HCT116 (cell line): ENCODE measurements at regions not wholly inside any gene's neighbourhood (a gene's known extent, or its start where the extent isn't known, plus 50 kb on each side); places are given as distances from the start of the nearest gene placed in this dataset.

Source experiments
- ATAC-seq: fragments of 200-7000 bp; cut with Tn5 transposase; 2 replicates; pipeline ENCODE4 v1.9.1; 2020; ENCODE audit warnings: mild to moderate bottlenecking, moderate library complexity
- BruUV-seq: library from RNA; stranded (reverse); fragments of 400-500 nt; replicated peaks from 2 replicates; lab custom pipeline; 2021; lab: Mats Ljungman, UMichigan
- CTCF ChIA-PET: fragments of 300-600 bp; sonication (Branson Sonifier 250); formaldehyde crosslinking; loops from one replicate; lab custom pipeline; 2021; ENCODE audit warnings: antibody characterized with exemption; lab: Charles Lee
- POLR2A ChIA-PET: fragments of 300-600, 350-600 bp; sonication (Branson Sonifier 250); formaldehyde crosslinking; loops from one replicate; lab custom pipeline; 2021; ENCODE audit warnings: antibody characterized with exemption; lab: Charles Lee
- RAD21 ChIA-PET, 2 experiments: fragments of 300-600 bp; sonication (Branson Sonifier 250); formaldehyde crosslinking; loops; one replicate each; lab custom pipeline; 2023; ENCODE audit warnings: low total read pairs in 2 of 2; ENCODE audit not compliant: uncharacterized antibody in 2 of 2, unreplicated experiment in 2 of 2, low non-redundant PET in 1 of 2; lab: Charles Lee
- DNase-seq: peaks from one replicate; pipeline ENCODE4 v3.0.0-alpha.2; 2010; ENCODE audit warnings: low read depth, low spot score
- H2AFZ ChIP-seq: fragments of 200-600 bp; shearing (Covaris generic), sonication (generic); 2 replicates; pipeline ENCODE4 v1.6.1; 2017; ENCODE audit warnings: low read depth, mixed run types, mixed read lengths, antibody characterized with exemption, low read length; ENCODE audit not compliant: poor library complexity, severe bottlenecking
- H3K27ac ChIP-seq: 2 replicates; pipeline ENCODE4 v1.5.1; 2012; ENCODE audit warnings: low read depth, low read length
- H3K27me3 ChIP-seq: fragments of 200-600 bp; sonication (generic); 2 replicates; pipeline ENCODE4 v1.6.1; 2016; ENCODE audit warnings: mixed run types, low read length, mixed read lengths; ENCODE audit not compliant: insufficient read depth
- H3K36me3 ChIP-seq, 2 experiments: fragments of 200-500 bp in 1 of 2; fragments of 200-600 bp in 1 of 2; sonication (Bioruptor generic) in 1 of 2; sonication (generic) in 1 of 2; 2 replicates each; pipeline versions ENCODE4 v1.5.1 to v1.6.1; 2014 to 2016; ENCODE audit warnings: low read length in 2 of 2, inconsistent platforms in 1 of 2, mixed read lengths in 1 of 2, mixed run types in 1 of 2; ENCODE audit not compliant: insufficient read depth in 2 of 2, control insufficient read depth in 1 of 2
- H3K4me1 ChIP-seq, 2 experiments: fragments of 200-600 bp in 1 of 2; sonication (generic) in 1 of 2; 2 replicates each; pipeline versions ENCODE4 v1.5.1 to v1.6.1; 2012 to 2017; ENCODE audit warnings: low read length in 2 of 2, inconsistent platforms in 1 of 2, mild to moderate bottlenecking in 1 of 2, mixed read lengths in 1 of 2, mixed run types in 1 of 2, moderate library complexity in 1 of 2; ENCODE audit not compliant: insufficient read depth in 2 of 2, control insufficient read depth in 1 of 2
- H3K4me2 ChIP-seq: fragments of 200-600 bp; sonication (generic); 2 replicates; pipeline ENCODE4 v1.6.1; 2017; ENCODE audit warnings: mixed run types, low read length, mixed read lengths
- H3K4me3 ChIP-seq, 2 experiments: fragments of 200-600 bp in 1 of 2; sonication (generic) in 1 of 2; replicated peaks in 1 of 2; 2 replicates each; pipeline ENCODE4 v1.5.1; 2011 to 2016; ENCODE audit warnings: low read length in 2 of 2, control low read depth in 1 of 2, low read depth in 1 of 2, mild to moderate bottlenecking in 1 of 2, mixed read lengths in 1 of 2, mixed run types in 1 of 2
- H3K79me2 ChIP-seq: fragments of 200-600 bp; sonication (generic); 2 replicates; pipeline ENCODE4 v1.6.1; 2017; ENCODE audit warnings: mild to moderate bottlenecking, mixed run types, low read length, moderate library complexity, mixed read lengths; ENCODE audit not compliant: insufficient read depth
- H3K9ac ChIP-seq: fragments of 200-600 bp; sonication (generic); 2 replicates; pipeline ENCODE4 v1.6.1; 2016; ENCODE audit warnings: low read length, mixed read lengths
- H3K9me2 ChIP-seq: fragments of 200-600 bp; sonication (generic), shearing (Covaris generic); 2 replicates; pipeline ENCODE4 v1.6.1; 2017; ENCODE audit warnings: mixed run types, mild to moderate bottlenecking, moderate library complexity; ENCODE audit not compliant: insufficient read depth
- H3K9me3 ChIP-seq, 2 experiments: fragments of 200-500 bp in 1 of 2; fragments of 200-600 bp in 1 of 2; sonication (Bioruptor generic) in 1 of 2; sonication (generic) in 1 of 2; 2 replicates each; pipeline ENCODE4 v1.6.1; 2014 to 2017; ENCODE audit warnings: low read length in 2 of 2, mixed read lengths in 2 of 2, inconsistent platforms in 1 of 2, low read depth in 1 of 2, mild to moderate bottlenecking in 1 of 2, mixed run types in 1 of 2, moderate library complexity in 1 of 2; ENCODE audit not compliant: control insufficient read depth in 1 of 2, insufficient read depth in 1 of 2
- H4K20me1 ChIP-seq: fragments of 200-600 bp; sonication (generic), shearing (Covaris generic); 2 replicates; pipeline ENCODE4 v1.6.1; 2017; ENCODE audit warnings: mixed run types, mild to moderate bottlenecking, moderate library complexity; ENCODE audit not compliant: insufficient read depth
- CBX3 ChIP-seq: IDR thresholded peaks from 2 replicates; pipeline ENCODE4 v1.6.1; 2012; ENCODE audit warnings: low read depth
- CEBPB ChIP-seq: IDR thresholded peaks from 2 replicates; pipeline ENCODE4 v1.6.1; 2012; ENCODE audit warnings: low read depth
- EGR1 ChIP-seq: IDR thresholded peaks from 2 replicates; pipeline ENCODE4 v1.6.1; 2012; ENCODE audit warnings: low read depth
- ELF1 ChIP-seq: IDR thresholded peaks from 2 replicates; pipeline ENCODE4 v1.6.1; 2012; ENCODE audit warnings: low read depth, borderline replicate concordance
- EZH2 ChIP-seq: fragments of 200-600 bp; sonication (generic); IDR thresholded peaks from 2 replicates; pipeline ENCODE4 v1.6.1; 2017; ENCODE audit warnings: antibody characterized with exemption, mixed run types
- EZH2phosphoT487 ChIP-seq: fragments of 200-600 bp; IDR thresholded peaks from 2 replicates; pipeline ENCODE4 v1.6.1; 2018; ENCODE audit warnings: antibody characterized with exemption, borderline replicate concordance
- FOSL1 ChIP-seq: IDR thresholded peaks from 2 replicates; pipeline ENCODE4 v1.6.1; 2012; ENCODE audit warnings: low read depth
- JUND ChIP-seq: IDR thresholded peaks from 2 replicates; pipeline ENCODE4 v1.6.1; 2012
- POLR2AphosphoS5 ChIP-seq: IDR thresholded peaks from 2 replicates; pipeline ENCODE4 v1.6.1; 2011; ENCODE audit warnings: mild to moderate bottlenecking, low read depth, low read length, moderate library complexity
- SIN3A ChIP-seq: IDR thresholded peaks from 2 replicates; pipeline ENCODE4 v1.6.1; 2012; ENCODE audit warnings: low read depth
- SP1 ChIP-seq: IDR thresholded peaks from 2 replicates; pipeline ENCODE4 v1.6.1; 2012; ENCODE audit warnings: low read depth
- TCF7L2 ChIP-seq: IDR thresholded peaks from 2 replicates; pipeline ENCODE4 v1.7.0; 2011; ENCODE audit warnings: borderline replicate concordance, inconsistent platforms; ENCODE audit not compliant: insufficient read depth, insufficient read length; ENCODE audit errors: extremely low read depth
- YY1 ChIP-seq: IDR thresholded peaks from 2 replicates; pipeline ENCODE4 v1.6.1; 2011; ENCODE audit warnings: low read length, low read depth, moderate library complexity, mild to moderate bottlenecking; ENCODE audit not compliant: insufficient replicate concordance; ENCODE audit errors: extremely low read depth
- ZFX ChIP-seq: fragments of 450-650 bp; IDR thresholded peaks from 2 replicates; pipeline ENCODE4 v1.6.1; 2017
- ZNF274 ChIP-seq: fragments of 200-500 bp; sonication (Bioruptor generic); IDR thresholded peaks from 2 replicates; pipeline ENCODE4 v1.6.1; 2014; ENCODE audit warnings: mild to moderate bottlenecking, low read depth, low read length, inconsistent platforms
- intact Hi-C: fragments of 100-400 bp; cut with micrococcal nuclease; formaldehyde crosslinking; loops from 2 replicates; pipeline ENCODE4 v1.10.0; 2022
- TF ChIP-seq, protein P1 (sequence below): IDR thresholded peaks from 2 replicates; pipeline ENCODE4 v1.6.1; 2012; ENCODE audit warnings: low read depth
- TF ChIP-seq, protein P2 (sequence below): IDR thresholded peaks from 2 replicates; pipeline ENCODE4 v1.6.1; 2011; ENCODE audit warnings: mild to moderate bottlenecking, low read length, moderate library complexity; ENCODE audit not compliant: insufficient replicate concordance; ENCODE audit errors: extremely low read depth
- TF ChIP-seq, protein P3 (sequence below), 3 experiments: fragments of 200-600 bp in 1 of 3; sonication (generic) in 1 of 3; IDR thresholded peaks in 2 of 3; conservative IDR thresholded peaks in 1 of 3; 2 replicates each; pipeline ENCODE4 v1.5.1; 2012 to 2017; ENCODE audit warnings: low read depth in 2 of 3, low read length in 2 of 3, antibody characterized with exemption in 1 of 3, borderline replicate concordance in 1 of 3, control low read depth in 1 of 3, mild to moderate bottlenecking in 1 of 3, mixed read lengths in 1 of 3, mixed run types in 1 of 3, moderate library complexity in 1 of 3; ENCODE audit not compliant: insufficient read depth in 1 of 3
- TF ChIP-seq, protein P4 (sequence below): IDR thresholded peaks from 2 replicates; pipeline ENCODE4 v1.6.1; 2012

DNA sequence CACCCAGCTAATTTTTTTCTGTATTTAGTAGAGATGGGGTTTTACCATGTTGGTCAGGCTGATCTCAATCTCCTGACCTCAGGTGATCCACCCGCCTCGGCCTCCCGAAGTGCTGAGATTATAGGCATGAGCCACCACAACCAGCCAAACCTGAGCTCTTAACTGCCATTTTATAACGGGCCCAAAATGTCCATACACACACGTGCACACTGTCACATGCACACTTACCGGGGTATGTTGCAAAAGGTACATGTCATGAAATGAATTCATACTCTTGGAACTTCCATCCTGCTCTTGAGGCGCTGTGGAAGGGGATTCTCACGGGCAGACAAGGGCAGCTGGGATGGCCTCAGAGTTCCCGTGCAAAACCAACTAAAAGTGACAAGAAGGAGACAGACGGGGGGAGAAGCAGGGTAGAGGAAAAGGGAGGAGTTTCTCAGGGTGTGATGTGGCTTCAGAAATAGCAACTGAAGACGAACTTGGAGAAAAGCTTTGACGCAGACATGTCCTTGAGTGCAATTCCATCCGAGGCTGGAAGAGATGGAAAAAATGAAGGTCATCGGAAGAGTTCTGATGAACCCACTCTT lies 110.9 kb downstream of the BDH1 start:
- no peak overlapping the region for H2AFZ ChIP-seq
- no peaks in the 10 kb centered on the region for H3K27me3 ChIP-seq
- no peak overlapping the region for H3K4me3 ChIP-seq
- H3K9ac ChIP-seq, result no peak overlapping the region
- BruUV-seq, result no TSS peak
- H3K4me1 ChIP-seq, result no peaks in the 10 kb centered on the region
- no peak for ATAC-seq
- H3K4me2 ChIP-seq, result no peak overlapping the region
- no peaks in the 10 kb centered on the region for H3K79me2 ChIP-seq
- intact Hi-C loops, result no loop called here
- POLR2A ChIA-PET, result no interaction called here
- no peaks in the 10 kb centered on the region for H3K9me3 ChIP-seq
- TF ChIP-seq, protein P1, sequence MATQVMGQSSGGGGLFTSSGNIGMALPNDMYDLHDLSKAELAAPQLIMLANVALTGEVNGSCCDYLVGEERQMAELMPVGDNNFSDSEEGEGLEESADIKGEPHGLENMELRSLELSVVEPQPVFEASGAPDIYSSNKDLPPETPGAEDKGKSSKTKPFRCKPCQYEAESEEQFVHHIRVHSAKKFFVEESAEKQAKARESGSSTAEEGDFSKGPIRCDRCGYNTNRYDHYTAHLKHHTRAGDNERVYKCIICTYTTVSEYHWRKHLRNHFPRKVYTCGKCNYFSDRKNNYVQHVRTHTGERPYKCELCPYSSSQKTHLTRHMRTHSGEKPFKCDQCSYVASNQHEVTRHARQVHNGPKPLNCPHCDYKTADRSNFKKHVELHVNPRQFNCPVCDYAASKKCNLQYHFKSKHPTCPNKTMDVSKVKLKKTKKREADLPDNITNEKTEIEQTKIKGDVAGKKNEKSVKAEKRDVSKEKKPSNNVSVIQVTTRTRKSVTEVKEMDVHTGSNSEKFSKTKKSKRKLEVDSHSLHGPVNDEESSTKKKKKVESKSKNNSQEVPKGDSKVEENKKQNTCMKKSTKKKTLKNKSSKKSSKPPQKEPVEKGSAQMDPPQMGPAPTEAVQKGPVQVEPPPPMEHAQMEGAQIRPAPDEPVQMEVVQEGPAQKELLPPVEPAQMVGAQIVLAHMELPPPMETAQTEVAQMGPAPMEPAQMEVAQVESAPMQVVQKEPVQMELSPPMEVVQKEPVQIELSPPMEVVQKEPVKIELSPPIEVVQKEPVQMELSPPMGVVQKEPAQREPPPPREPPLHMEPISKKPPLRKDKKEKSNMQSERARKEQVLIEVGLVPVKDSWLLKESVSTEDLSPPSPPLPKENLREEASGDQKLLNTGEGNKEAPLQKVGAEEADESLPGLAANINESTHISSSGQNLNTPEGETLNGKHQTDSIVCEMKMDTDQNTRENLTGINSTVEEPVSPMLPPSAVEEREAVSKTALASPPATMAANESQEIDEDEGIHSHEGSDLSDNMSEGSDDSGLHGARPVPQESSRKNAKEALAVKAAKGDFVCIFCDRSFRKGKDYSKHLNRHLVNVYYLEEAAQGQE, result no peak
- TF ChIP-seq, protein P2, sequence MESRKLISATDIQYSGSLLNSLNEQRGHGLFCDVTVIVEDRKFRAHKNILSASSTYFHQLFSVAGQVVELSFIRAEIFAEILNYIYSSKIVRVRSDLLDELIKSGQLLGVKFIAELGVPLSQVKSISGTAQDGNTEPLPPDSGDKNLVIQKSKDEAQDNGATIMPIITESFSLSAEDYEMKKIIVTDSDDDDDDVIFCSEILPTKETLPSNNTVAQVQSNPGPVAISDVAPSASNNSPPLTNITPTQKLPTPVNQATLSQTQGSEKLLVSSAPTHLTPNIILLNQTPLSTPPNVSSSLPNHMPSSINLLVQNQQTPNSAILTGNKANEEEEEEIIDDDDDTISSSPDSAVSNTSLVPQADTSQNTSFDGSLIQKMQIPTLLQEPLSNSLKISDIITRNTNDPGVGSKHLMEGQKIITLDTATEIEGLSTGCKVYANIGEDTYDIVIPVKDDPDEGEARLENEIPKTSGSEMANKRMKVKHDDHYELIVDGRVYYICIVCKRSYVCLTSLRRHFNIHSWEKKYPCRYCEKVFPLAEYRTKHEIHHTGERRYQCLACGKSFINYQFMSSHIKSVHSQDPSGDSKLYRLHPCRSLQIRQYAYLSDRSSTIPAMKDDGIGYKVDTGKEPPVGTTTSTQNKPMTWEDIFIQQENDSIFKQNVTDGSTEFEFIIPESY, result no peak
- TF ChIP-seq, protein P3, sequence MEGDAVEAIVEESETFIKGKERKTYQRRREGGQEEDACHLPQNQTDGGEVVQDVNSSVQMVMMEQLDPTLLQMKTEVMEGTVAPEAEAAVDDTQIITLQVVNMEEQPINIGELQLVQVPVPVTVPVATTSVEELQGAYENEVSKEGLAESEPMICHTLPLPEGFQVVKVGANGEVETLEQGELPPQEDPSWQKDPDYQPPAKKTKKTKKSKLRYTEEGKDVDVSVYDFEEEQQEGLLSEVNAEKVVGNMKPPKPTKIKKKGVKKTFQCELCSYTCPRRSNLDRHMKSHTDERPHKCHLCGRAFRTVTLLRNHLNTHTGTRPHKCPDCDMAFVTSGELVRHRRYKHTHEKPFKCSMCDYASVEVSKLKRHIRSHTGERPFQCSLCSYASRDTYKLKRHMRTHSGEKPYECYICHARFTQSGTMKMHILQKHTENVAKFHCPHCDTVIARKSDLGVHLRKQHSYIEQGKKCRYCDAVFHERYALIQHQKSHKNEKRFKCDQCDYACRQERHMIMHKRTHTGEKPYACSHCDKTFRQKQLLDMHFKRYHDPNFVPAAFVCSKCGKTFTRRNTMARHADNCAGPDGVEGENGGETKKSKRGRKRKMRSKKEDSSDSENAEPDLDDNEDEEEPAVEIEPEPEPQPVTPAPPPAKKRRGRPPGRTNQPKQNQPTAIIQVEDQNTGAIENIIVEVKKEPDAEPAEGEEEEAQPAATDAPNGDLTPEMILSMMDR (IDR thresholded peaks at IDR 0.05 in 2 of 3, conservative IDR thresholded peaks at IDR 0.05 in 1 of 3; ENCODE audit: borderline replicate concordance in 1 of 3, insufficient read depth in 1 of 3, low read depth in 2 of 3, low read length in 2 of 3), result no peak
- TF ChIP-seq SIN3A, result no peak
- no peak for TF ChIP-seq CEBPB
- no peak for TF ChIP-seq CBX3
- TF ChIP-seq TCF7L2, result no peak
- TF ChIP-seq SP1, result no peak
- TF ChIP-seq ELF1, result no peak
- TF ChIP-seq FOSL1, result no peak
- TF ChIP-seq, protein P4, sequence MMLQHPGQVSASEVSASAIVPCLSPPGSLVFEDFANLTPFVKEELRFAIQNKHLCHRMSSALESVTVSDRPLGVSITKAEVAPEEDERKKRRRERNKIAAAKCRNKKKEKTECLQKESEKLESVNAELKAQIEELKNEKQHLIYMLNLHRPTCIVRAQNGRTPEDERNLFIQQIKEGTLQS, result no peak
- no peak for TF ChIP-seq YY1
- no peak for TF ChIP-seq EZH2
- TF ChIP-seq POLR2AphosphoS5, result no peak
- no peak for TF ChIP-seq EGR1
- no peak for TF ChIP-seq EZH2phosphoT487
- no peak for TF ChIP-seq ZNF274
- no peak for TF ChIP-seq JUND
- no peak for TF ChIP-seq ZFX
- no peak overlapping the region for H3K27ac ChIP-seq
- H4K20me1 ChIP-seq, result no peaks in the 10 kb centered on the region
- RAD21 ChIA-PET, result no interaction called here
- no peaks in the 10 kb centered on the region for H3K9me2 ChIP-seq
- CTCF ChIA-PET, result no interaction called here
- no peaks in the 10 kb centered on the region for H3K36me3 ChIP-seq
- DNase-seq, result no peak
